ENCODE measurements at regions not wholly inside any gene's neighbourhood (a gene's known extent, or its start where the extent isn't known, plus 50 kb on each side); places are given as distances from the start of the nearest gene placed in this dataset.

DNA sequence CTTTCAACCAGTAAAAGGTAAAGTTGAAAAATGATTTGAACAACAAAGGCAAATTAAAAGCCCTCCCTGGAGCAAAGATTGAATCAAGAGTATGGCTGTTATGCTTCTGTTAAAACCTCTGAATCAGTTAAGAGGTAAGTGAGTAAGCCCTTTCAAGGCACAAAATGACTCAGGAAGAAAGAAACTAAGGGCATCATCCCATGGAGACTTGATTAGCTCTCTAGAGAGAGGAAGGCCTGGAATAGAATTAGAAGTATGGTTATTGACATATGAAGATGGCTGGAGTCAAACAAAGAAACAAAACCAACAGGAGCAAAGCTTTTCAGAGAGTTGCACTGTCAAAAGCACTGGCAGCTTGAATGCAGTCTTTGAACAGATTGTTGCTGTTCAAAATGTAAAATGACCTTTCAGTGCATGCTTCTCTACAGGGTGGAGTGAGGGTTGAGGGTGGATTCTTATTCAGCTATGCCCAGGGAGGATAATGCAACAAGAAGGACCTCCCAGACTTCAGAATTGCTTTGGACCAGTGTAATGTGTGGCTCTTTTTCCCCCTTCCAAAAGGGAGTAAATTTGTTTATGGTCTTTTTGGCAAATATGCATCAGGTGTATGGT, 365.5 kb downstream of the GBA3 start:
- TF ChIP-seq, protein P1, sequence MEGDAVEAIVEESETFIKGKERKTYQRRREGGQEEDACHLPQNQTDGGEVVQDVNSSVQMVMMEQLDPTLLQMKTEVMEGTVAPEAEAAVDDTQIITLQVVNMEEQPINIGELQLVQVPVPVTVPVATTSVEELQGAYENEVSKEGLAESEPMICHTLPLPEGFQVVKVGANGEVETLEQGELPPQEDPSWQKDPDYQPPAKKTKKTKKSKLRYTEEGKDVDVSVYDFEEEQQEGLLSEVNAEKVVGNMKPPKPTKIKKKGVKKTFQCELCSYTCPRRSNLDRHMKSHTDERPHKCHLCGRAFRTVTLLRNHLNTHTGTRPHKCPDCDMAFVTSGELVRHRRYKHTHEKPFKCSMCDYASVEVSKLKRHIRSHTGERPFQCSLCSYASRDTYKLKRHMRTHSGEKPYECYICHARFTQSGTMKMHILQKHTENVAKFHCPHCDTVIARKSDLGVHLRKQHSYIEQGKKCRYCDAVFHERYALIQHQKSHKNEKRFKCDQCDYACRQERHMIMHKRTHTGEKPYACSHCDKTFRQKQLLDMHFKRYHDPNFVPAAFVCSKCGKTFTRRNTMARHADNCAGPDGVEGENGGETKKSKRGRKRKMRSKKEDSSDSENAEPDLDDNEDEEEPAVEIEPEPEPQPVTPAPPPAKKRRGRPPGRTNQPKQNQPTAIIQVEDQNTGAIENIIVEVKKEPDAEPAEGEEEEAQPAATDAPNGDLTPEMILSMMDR (IDR thresholded peaks at IDR 0.05) = no peak
- TF ChIP-seq POLR2A (IDR thresholded peaks at IDR 0.05) = no peak
